Ovary (tissue), 7 donors: ENCODE measurements at regions not wholly inside any gene's neighbourhood (a gene's known extent, or its start where the extent isn't known, plus 50 kb on each side); places are given as distances from the start of the nearest gene placed in this dataset.

ENCODE experiments used
- DNase-seq, 5 donors: peaks; one replicate each; pipeline ENCODE4 v3.0.0-alpha.2; 2019 to 2020
- H3K27ac ChIP-seq, 2 donors: fragments of 200-600 bp; one replicate each; pipeline versions ENCODE4 v1.5.1 to v1.8.0; 2019 to 2022
- H3K27me3 ChIP-seq: fragments of 200-600 bp; one replicate; pipeline ENCODE4 v1.8.0; 2022
- H3K36me3 ChIP-seq: fragments of 200-600 bp; sonication (generic); one replicate; pipeline ENCODE4 v1.5.1; 2019
- H3K4me1 ChIP-seq: one replicate; pipeline ENCODE4 v1.8.1; 2013; ENCODE audit warnings: mild to moderate bottlenecking, moderate library complexity; ENCODE audit not compliant: insufficient read depth
- H3K4me3 ChIP-seq: fragments of 200-600 bp; sonication (generic); one replicate; pipeline ENCODE4 v1.5.1; 2017
- H3K9me3 ChIP-seq, 2 donors: fragments of 200-600 bp in 1 of 2; sonication (generic) in 1 of 2; one replicate each; pipeline versions ENCODE4 v1.5.1 to v1.8.1; 2013 to 2019; ENCODE audit warnings: mild to moderate bottlenecking in 1 of 2, moderate library complexity in 1 of 2
- CTCF ChIP-seq, 3 donors: fragments of 450-650 bp in 2 of 3; fragments of 200-600 bp in 1 of 3; IDR thresholded peaks; one replicate each; pipeline versions ENCODE4 v1.5.1 to v1.8.0; 2016 to 2022; ENCODE audit warnings: antibody characterized with exemption in 3 of 3, mild to moderate bottlenecking in 1 of 3
- EP300 ChIP-seq: sonication (generic); formaldehyde crosslinking; IDR thresholded peaks from one replicate; pipeline ENCODE4 v1.6.1; 2017; ENCODE audit warnings: antibody characterized with exemption
- POLR2A ChIP-seq: fragments of 450-650 bp; IDR thresholded peaks from one replicate; pipeline ENCODE4 v1.6.1; 2017; ENCODE audit warnings: antibody characterized with exemption, mild to moderate bottlenecking, moderate library complexity
- WGBS, 3 donors: extraction: QIAGEN DNeasy Blood & Tissue Kit in 1 of 3; methylation state at CpG; one replicate each; pipeline versions ENCODE4 v1.1.5 to v1.1.7; 2013 to 2017; 5-methylcytosine and 5-hydroxymethylcytosine counted together
- intact Hi-C, 4 donors: fragments of 100-400 bp; cut with DNase I; formaldehyde crosslinking; loops; one replicate each; pipeline versions ENCODE4 v1.11.0 to v1.15.1; 2022 to 2023
- donor health status: DM: no; HTN: no; CAD: no; lungs with moderate emphysema.
- donor health status: DM: no; HTN: no; CAD: no.
- donor health status: Bipolar disorder and iron deficiency.
- donor health status: DM: no; HTN: no; CAD: no.
- donor health status: DM: yes; HTN: yes; CAD: no.

DNA sequence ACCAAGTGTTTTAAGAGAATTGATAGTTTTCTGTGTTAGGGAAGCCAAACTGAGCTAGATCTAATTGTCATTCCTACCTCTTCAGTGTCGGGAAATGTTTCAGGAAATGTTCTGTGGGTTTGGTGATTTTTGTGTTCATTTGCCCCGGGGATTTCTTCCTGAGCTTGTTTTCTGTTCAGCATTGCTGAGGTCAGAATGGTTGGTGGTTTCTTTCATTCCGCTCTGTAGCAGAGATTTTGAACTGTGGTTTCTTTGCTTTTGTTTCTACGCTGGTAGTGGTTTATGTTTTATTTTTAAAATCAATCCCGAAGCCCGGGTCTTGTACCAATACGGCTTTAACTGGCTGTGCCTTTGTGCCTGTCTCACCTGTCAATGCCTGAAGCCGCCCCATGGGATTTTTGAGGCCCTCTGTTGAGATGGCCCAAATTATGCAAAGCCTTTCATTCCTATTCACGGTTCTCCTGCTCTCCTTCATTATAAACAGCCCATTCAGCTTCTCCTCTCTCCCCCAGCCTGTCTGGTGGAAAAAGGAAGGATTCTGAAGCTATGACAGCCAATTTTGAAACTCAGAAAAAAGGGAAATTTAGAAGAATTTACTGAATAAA, 417.2 kb upstream of the KAZN start:
- Histone ChIP-seq H3K4me1 (no peaks in the 10 kb centered on the region), H3K27ac (no peak overlapping the region)

DNA sequence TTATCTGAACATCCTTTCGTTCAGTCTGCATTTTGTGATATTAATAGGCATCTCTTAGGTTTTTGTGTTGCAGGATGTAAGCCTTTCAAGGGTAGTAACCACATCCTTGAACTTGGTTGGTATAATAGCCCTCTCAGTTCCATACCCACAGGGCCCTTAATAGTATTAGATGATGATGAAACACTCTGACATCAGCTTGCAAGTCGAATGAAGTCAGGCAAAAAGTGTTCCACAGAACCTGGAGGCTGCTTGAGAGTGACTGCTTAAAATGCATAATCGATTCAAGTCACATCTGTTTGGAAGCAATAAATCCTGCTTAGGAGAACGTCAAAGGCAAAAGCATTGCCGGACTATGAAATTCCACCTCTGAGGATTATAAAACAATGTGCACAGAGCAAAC, 415.6 kb upstream of the KAZN start:
- no peaks in the 10 kb centered on the region for H3K36me3 ChIP-seq
- H3K4me3 ChIP-seq = no peak overlapping the region
- no peaks in the 10 kb centered on the region for H3K27me3 ChIP-seq
- H3K4me1 ChIP-seq = no peaks in the 10 kb centered on the region
- 69 to 87% (median 77%) methylated on average over 5 of the region's 5 CpGs for WGBS, 3 donors
- DNase-seq = no peak
- H3K27ac ChIP-seq = no peak overlapping the region
- TF ChIP-seq POLR2A = no peak
- no peak for TF ChIP-seq EP300
- TF ChIP-seq CTCF (IDR thresholded peaks at IDR 0.05) = no peak
- intact Hi-C loops = no loop called here
- H3K9me3 ChIP-seq = no peaks in the 10 kb centered on the region

More for the DNA sequence above, 417.2 kb upstream of the KAZN start:
- Histone ChIP-seq H3K36me3 (no peaks in the 10 kb centered on the region), H3K9me3 (no peaks in the 10 kb centered on the region), H3K4me3 (no peak overlapping the region), H3K27me3 (no peaks in the 10 kb centered on the region)
- WGBS, 3 donors = 62 to 84% (median 76%) methylated on average over 9 of the region's 9 CpGs
- TF ChIP-seq CTCF (IDR thresholded peaks at IDR 0.05) (no peak), POLR2A (no peak), EP300 (no peak)
- intact Hi-C loops = no loop called here
- no peak for DNase-seq

DNA sequence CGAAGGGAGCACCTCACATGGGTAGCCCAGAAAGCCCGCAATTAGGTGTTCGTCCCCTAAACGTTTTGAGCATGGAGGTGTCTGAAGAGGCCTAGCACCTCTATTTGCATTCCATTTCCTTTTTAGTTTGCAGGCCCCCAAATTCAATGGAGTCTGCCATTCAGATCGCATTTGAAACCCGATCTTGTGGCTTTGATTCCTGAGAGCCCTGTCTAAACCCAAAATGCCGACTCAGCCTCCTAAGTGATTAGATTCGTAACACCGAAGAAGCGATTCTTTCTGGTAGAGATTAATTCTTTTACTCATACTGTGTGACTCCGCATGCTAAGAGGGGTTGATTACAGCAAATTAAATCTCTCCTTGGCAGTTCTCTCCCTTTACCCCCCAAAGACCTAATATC, 415.2 kb upstream of the KAZN start:
- Histone ChIP-seq H3K4me1 (no peaks in the 10 kb centered on the region), H3K27me3 (no peaks in the 10 kb centered on the region), H3K4me3 (no peak overlapping the region), H3K9me3 (no peaks in the 10 kb centered on the region), H3K36me3 (no peaks in the 10 kb centered on the region), H3K27ac (no peak overlapping the region)
- no peak for DNase-seq
- intact Hi-C loops = no loop called here
- no peak for TF ChIP-seq POLR2A
- 88 to 90% (median 89%) methylated on average over 11 of the region's 11 CpGs for WGBS, 3 donors

DNA sequence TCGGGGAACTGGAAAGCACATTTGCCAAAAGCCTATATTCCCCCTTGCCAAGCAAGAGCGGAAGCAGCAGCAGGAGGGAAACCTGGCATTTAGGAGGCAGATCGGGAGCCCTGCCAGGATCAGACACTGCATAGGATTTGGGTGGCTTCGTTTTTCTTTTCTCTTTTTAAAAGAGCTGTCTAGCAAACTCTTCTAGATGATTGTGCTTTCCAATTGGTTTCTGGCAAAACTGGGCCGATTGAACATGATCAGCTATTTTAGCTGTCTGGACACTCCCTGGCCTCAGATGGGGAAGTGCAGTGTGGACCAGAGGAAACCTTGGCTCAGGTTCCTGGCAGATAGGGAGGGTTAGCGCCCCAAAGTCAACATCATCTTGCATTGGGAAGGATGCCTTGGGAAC, 414.0 kb upstream of the KAZN start:
- intact Hi-C loops = no loop called here
- no peak for DNase-seq
- no peaks in the 10 kb centered on the region for H3K4me1 ChIP-seq
- no peak overlapping the region for H3K27ac ChIP-seq
- TF ChIP-seq POLR2A = no peak
- TF ChIP-seq CTCF (IDR thresholded peaks at IDR 0.05) = no peak
- TF ChIP-seq EP300 = no peak
- no peaks in the 10 kb centered on the region for H3K9me3 ChIP-seq
- no peaks in the 10 kb centered on the region for H3K36me3 ChIP-seq
- WGBS, 3 donors = 63 to 75% (median 72%) methylated on average over 6 of the region's 6 CpGs
- no peaks in the 10 kb centered on the region for H3K27me3 ChIP-seq
- no peak overlapping the region for H3K4me3 ChIP-seq

DNA sequence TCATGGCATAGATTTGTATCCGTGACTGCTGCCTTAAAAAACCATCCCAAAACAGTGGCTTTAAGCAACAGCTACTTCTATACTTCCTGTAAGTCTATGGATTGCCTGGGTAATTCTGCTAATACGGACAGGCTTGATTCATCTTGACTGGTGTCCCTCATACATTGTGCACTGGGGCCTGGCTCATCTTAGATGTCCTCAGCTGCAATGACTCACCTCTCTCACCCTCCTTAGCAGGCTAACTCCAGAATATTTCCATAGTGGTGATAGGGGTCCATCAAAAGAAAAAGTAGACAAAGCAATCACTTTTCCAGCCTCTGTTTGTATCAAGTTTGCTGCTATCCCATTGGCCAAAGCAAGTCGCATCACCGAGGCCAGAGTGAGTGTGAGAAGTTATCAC, 409.1 kb upstream of the KAZN start:
- Histone ChIP-seq H3K9me3 (no peaks in the 10 kb centered on the region), H3K4me1 (no peaks in the 10 kb centered on the region), H3K27me3 (no peaks in the 10 kb centered on the region), H3K4me3 (no peak overlapping the region), H3K36me3 (no peaks in the 10 kb centered on the region), H3K27ac (no peak overlapping the region)
- DNase-seq = no peak
- intact Hi-C loops = no loop called here
- TF ChIP-seq EP300 = no peak
- TF ChIP-seq CTCF (IDR thresholded peaks at IDR 0.05) = no peak
- WGBS, 3 donors = 84 to 94% (median 91%) methylated on average over 4 of the region's 4 CpGs
